NCI-H146 treated with DMSO at 0.1 percent for 48 hours (cell line): ENCODE measurements at regions not wholly inside any gene's neighbourhood (a gene's known extent, or its start where the extent isn't known, plus 50 kb on each side); places are given as distances from the start of the nearest gene placed in this dataset.
A peak's percentile ranks its signal among the peaks of the same experiment; 100 is the strongest.

Experiments used
- DNase-seq: peaks from one replicate; lab custom pipeline; 2025; ENCODE audit not compliant: unreplicated experiment; lab: John Stamatoyannopoulos, UW

GRCh38 chr14:46306267-46306666, 345.3 kb downstream of the RPL10L start:
- DNase-seq: no peak

DNA sequence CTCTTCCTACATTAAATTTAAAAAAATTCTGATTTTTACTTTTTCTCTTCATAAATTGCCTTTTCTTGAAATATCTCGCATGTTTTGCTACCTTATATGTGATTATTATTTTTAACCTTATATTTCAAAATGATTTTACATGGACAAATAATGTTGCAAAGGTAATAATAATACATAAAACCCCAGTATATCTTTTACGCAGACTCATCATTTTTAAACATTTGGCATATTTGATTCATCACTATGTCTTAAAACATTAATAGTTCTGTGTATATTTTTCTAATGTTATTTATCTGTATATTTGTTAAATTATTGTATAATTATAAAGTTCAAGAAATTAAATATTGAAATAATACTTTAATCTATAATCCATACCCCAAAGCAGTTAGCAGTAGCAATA, 350.8 kb downstream of the RPL10L start:
- DNase-seq: no peak

- DNase-seq: peak; percentile 27
These were observed 360.9 kb downstream of the RPL10L start for GRCh38 chr14:46290706-46291105.

DNA sequence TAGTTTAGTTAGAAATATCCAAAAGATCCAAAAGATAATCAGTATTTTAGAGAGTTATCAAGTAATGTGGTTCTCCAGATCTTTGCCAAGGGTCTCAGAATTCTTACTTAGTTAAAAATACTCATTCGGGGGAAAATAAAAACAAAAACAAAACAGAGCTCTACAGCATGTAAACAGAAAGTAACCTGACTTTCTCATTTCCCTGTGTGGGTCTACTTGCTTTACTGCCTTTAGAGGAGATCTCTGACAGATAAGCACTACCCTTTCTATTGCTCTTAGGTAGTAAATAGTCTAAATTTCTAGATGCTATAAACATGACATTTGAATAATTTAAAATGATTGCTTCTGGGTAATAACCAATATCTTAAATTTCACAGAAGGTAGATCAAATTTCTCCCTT, 371.8 kb downstream of the RPL10L start:
- no peak for DNase-seq

DNA sequence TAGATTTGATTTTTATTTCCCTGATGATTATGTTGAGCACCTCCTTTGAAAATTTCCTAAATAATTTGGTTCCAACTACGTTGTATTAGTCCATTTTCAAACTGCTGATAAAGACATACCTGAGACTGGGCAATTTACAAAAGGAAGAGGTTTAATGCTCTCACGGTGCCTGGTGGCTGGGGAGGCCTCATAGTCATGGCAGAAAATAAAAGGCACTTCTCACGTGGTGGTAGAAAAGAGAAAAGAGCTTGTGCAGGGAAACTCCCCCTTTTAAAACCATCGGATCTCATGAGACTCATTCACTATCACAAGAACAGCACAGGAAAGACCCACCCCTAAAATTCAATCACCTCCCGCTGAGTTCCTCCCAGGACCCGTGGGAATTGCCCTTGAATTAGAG, 372.3 kb downstream of the RPL10L start:
- DNase-seq: no peak

DNA sequence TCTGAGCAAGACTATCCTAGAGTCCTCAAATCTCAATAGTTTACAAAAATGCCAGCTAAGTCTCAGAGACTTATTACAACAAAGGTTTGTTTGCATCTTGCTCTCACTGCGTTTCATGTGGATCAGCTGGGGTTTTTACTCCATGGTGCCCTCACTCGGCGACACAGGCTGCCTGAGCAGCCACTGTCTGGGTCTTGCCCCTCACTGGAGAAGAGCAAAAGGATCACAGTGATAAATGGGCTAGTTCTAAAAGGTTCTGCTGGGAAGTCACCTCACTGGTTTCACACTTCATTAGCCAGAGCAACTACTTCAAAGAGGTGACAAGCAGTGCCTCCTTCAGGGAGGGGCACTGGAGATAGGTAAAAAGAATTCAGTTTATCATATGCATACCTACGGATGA, 392.0 kb downstream of the RPL10L start:
- DNase-seq: no peak

DNA sequence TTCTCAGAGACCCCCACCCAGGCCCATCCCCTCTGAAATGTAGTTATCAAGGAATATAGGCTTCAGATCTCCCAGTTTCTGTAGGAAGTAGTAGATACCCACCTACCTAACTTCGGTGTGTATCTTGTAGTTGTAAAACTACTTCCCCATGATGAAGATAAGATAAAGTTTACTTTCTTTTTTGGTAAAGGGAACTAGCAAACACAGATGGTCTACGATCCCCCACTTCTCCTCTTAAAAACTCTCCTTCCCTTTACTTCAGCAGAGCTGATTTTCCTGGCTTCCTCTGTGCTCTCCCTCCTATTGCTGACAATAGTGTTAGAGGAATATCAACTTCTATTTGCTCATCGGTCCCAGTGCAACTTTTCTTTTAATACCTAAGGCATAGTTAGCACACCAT, 395.2 kb downstream of the RPL10L start:
- DNase-seq: no peak

DNA sequence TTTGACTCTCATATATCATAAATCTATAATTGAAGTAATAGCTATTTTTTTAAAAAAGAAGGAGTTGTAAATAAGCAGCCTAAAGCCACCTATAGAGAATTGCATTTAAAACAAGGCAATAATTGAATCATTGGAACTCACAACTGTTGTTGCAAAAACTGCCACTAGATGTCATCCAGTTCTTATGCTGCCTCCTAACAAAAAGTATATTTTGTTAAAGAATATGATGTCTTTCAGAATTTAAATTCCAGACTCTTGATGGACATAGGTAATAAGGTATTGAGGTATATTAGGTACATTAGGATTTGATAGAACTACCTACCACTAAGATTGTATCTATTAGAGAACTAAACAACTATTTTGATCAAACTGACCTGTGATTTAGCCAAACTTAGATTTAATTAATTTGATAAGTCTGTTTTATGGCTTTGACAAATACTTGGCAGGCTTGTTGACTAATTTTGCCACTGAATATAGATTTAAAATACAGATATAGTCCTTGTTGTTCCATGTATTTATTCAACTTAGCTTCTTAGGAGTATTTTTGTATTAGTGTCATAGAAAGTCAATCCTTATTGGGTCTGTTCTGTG, 401.4 kb downstream of the RPL10L start:
- DNase-seq: no peak

DNA sequence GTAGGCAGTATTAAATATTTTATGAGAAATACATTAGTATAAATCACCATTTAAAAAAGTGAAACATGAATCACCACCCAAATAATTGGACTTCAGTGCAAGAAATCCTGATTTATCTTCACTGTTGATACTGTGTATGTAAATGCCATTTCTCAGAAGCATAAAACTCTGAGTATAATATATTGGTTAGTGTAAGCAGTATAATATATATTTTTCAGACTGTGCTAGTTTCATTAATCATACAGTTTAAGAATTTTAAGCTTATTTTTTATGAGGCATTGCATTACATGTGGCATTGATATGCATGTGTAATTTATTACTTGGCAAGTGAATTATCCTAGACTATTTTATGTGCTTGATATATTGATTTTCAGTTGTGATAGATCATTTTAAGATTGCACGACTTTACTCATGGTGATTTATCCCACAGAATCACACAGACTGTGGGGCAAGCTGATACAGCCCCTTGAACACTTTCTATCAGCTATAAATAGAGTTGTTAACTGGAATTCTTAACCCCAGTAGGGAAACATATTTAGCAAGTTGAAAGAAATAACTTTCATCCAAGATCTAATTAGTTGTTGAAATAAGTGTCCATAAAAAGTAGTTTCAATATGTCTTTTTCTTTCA, 403.5 kb downstream of the RPL10L start:
- DNase-seq: no peak

DNA sequence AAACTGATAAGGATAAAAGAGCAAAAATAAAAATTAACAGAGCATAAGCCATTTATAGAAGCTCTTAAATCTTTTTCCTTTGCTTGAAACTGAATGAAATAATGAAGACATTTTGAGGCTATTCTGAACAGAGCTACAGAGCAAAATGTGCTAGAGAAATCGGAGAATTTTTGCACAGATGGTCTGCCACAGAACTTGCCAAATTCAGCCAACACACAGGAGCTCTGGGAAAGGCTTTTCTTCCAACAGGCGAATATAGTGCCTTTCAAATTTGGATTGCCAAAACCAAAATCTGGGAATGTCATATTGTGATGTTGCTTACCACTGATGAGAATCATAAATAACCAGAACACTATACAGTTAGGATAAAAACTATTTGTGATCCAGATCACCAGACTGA, 406.3 kb downstream of the RPL10L start:
- no peak for DNase-seq

DNA sequence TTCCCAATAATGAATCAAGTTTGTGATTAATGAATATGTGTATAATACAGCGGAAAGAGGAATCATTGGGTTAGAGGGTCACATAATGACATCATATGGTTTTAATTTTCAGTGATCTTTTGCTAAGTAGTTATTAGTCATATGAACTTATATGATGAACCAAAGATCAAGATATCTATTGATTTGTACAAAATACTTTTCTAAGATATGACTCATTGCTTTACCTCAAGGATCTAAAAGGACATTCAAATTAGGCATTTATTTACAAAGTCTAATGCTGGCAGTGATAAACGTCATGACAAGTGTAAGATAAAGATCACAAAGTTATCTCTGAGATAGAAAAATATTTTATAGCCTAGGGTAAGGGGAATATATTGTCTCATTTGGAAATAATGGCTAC, 417.8 kb downstream of the RPL10L start:
- no peak for DNase-seq

DNA sequence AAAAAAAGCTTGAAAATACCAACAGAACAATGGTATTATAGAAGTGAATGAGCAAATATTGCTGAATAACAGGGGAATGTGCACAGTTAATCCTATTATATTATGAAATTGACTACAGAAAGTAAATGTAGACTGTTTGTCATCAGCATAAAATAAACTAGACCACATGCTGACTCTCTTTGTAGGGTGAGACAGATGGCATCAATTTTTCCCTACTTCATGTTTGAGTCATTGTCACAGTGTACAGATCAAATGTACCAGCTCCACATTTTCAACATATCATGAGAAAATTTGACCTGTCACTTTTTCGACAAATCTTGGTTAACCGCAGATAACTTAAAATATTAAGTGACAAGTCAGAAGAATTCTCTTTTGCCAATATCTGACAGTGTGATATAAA, 421.0 kb downstream of the RPL10L start:
- DNase-seq: peak; percentile 15

- DNase-seq: no peak
These were observed 435.8 kb downstream of the RPL10L start for GRCh38 chr14:46215801-46216200.

DNA sequence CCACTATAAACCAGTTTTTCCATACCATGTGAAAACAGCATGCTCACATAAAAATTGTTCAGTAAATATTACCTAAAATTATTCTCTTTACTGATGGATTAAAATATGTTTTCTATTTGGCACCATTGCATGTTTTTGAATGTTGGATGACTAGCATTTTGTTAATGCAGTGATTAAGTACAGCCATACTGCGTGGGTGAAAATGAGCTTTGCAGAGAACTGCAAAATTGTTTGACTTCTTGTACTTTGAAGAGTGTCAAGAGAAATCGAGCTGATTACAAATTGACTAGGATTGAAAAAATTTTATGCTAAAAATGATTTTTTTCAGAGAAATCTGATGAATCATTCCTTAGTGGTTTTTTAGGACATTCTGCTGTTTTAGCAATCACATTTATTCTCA, 452.9 kb downstream of the RPL10L start:
- no peak for DNase-seq

GRCh38 chr14:46197856-46198255, 453.7 kb downstream of the RPL10L start:
- DNase-seq: no peak
